ENCODE measurements at regions not wholly inside any gene's neighbourhood (a gene's known extent, or its start where the extent isn't known, plus 50 kb on each side); places are given as distances from the start of the nearest gene placed in this dataset.
A peak's percentile ranks its signal among the peaks of the same experiment; 100 is the strongest.

DNA sequence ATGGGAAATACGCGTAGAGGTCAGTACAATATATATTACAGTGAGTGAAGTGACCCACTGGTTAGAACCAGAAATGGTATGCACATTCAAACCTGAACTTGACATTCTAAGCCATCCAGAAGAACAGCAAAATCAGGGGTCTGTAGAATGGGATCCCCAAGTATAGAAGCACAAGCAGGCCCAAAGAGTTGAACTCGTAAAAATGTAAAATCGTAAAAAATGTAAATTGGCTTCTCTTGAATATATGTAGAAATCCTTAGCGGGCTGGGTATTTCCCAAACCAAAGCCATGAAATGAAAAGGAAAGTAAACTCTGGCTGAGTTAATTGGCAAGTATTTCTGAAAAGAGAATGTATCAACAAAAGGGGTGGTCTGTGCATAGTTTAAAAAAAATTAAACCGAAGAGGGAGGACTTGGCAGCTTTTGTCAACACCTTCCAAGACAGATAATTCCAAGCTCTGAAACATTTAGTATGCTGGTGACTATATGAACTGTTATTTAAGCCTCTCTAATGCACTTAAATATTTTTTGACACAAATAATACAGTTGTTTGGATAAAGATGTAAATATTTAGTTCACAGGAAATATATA, 1505.6 kb upstream of the FLRT2 start:
- no peak for DNase-seq (ENCODE audit: low read depth)

DNA sequence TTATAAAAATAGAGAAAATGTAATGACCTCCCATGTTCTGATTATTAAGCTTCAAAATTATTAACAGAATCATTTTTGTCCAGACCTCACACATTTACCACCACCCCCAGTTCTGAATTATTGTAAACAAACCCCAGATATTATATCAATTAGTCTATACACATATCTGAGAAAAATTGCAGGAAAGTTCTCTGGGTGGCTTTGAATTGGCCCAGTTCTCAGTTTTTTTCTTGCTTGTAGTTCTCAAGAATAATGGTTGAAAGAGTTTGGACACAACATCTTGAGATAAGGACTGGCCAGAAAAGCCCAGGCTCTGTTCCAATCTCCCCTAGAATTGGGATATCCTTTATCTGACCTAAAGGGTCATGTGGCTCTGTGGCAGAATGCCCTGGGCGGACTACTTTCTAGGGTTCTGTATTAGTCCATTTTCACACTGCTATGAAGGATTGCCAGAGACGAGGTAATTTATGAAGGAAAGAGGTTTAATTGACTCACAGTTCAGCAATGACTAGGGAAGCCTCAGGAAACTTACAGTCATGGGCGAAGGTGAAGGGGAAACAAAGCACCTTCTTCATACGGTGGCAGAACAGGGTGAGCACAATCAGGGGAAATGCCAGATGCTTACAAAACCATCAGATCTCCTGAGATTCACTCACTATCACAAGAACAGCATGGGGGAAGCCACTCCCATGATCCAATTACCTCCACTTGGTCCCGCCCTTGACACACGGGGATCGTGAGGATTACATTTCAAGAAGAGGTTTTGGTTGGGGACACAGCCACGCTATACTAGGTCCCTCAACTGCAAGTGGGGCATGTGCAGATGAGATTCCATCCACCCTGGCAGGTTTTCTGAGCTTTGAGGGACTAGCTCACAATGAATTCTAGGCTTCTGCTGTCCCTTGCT, 1504.6 kb upstream of the FLRT2 start:
- no peak for DNase-seq (ENCODE audit: low read depth)

DNA sequence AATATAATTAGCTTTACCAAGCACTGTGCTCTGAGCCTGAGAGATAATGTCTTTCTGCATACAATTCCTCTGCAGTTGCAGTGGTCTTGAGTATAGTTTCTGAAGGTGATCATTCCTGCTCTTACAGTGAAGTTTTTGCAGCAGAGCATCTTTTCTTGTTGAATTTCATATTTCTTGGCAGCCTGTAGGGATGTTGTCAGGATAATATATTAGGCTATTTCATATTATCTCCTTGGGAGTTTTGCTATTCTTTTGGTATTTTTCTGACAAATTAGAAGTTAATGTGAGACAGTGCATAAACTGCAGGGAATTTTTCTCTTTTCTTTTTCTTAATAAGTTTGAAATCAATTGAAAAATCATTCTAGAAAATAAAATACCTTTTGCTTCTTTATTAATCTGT, 1502.6 kb upstream of the FLRT2 start:
- no peak for DNase-seq (ENCODE audit: low read depth)

DNA sequence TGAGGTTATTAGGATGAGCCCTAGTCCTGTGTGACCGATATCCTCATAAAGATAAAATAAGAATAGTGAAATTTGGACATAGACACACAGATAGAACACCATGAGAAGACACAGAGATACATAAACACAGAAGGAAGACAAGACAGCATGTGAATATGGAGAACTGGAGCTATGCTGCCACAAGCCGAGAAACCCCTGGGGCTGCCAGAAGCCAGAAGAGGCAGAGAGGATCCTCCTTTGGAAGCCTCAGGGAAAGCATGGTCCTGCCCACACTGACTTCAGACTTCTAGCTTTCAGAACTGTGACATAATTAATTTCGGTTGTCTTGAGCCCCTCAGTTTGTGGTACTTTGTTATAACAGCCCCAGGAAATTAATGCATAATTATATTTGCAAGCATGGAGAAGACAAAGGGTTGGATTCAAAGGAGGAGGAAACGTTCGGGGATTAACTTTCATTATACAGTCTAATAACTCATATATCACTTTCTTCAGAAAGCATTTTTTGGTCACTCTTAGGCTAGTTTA, 1501.8 kb upstream of the FLRT2 start:
- no peak for DNase-seq (ENCODE audit: low read depth)

DNA sequence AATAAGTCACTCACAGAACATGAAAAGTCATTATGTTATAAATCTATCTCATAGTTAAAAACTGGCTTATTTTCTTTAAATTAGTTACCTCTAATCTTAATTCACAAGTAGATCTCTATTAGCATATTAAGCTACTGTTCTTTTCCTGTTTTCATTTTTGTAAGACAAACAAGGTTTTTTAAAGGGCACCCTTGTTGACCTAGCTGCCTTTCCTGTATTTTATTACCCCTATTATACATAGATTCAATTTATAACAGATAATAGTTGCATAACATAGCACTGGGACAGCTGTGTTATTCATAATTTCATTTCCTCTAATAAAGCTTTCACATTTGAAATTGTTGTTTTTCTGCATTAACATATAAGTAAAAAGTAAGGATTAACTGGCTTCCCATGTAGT, 1500.7 kb upstream of the FLRT2 start:
- no peak for DNase-seq (ENCODE audit: low read depth)

DNA sequence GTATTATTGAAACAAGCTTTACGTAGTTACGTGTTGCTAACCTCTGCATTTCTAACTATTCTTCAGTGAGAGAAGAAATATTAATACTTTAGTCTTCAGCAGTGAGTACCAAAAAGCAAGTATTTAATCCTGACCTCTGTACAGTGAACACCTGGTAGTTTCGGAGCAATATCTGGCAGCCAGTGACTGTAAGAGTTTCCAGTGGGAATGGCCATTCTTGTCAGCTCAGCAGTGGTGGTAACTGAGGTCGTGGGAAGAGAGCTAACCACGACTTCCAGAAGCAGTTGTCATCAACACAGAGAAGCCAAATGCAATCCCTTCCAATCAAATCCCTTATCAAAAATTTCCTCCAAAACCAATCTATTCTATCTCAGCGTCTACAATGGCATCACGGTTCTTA, 1500.2 kb upstream of the FLRT2 start:
- peak; percentile 68 for DNase-seq (ENCODE audit: low read depth)

DNA sequence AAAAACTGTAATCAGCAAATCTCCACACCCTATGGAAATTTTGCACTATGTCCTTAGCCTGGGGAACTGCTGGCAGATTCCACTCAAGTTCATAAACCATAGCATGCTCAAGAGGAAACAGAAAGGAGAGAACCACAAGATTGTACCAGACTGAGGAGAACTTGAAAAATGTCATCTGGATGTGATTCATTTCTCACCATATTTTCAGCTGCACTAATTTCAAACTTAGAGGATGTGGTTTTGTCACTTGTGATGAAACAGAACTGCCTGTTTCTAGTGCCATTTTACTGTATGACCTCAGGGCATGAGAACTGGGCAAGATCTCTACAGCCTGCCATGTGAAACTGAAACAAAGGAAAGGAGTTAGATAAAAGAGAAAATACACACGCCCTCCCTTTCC, 1493.1 kb upstream of the FLRT2 start:
- peak; percentile 68 for DNase-seq (ENCODE audit: low read depth)

DNA sequence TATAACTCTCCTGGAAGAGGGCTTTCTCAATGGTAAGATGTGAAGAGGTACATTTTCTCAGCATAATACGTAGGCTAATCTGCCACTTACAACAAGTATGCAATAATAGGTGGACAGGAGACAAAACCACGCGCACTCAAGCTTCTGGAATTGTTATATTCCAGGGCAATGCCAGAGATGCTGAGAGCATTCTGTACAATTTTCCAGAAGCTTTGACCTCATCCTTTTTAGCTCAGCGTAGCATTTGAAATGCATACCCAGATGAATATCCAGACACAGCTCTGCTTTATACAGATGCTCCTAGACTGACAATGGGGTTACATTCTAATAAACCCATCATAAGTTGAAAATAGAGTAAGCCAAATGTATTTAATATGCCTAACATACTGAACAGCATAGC, 1492.4 kb upstream of the FLRT2 start:
- no peak for DNase-seq (ENCODE audit: low read depth)

DNA sequence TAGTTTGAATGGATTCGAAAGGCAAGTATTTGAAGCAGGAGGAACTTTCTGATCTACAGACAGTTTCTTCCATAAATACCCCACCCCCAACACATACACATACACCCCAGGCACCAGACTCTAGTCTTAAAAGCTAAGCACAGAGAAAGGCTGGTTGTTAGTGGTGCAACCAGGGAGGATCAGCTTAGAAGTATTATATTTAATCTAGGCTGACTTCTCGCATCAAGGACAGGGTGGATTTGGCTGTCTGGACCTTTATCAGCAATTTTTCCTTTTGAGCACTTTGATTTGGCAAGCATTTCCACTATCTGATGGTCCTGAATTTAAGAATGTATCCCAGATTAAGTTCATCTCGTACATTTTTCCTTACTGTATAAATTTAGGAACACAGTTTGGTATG, 1489.8 kb upstream of the FLRT2 start:
- DNase-seq (ENCODE audit: low read depth), result no peak

DNA sequence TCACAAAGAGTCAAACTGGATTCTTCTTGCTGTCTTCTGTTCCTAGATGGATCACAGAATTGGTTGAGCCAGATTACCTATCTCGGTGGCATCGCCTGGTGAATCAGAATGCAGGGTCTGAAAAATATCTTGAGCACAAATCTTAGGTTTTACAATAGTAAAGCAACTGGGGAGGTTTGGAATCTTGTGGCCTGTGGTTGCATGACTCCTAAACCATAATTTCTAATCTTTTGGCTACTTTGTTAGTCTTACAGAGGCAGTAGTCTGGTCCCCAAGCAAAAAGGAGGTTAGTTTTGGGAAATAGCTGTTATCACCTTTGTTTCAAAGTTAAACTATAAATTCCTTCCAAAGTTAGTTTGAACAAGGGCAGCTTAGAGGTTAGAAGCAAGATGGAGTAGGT, 1488.5 kb upstream of the FLRT2 start:
- DNase-seq (ENCODE audit: low read depth), result no peak

DNA sequence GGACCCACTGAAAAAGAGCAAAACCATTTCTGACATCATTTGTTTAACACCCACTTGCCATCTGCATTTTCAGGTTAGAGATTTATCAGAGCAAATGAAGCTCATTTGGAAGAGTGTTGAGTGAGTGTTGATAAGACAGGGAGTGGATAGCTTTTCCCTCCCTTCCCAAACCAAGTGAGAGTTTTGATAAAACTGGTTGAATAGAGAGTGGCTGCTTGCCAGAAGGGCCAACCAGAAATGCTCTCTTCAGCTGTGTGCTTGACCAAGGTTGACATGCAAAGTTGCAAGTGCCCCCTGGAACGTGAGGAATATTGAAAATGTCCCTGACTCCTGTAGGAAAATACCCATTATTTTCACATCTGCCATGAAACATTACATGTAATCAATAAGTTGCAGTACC, 1487.0 kb upstream of the FLRT2 start:
- no peak for DNase-seq (ENCODE audit: low read depth)

DNA sequence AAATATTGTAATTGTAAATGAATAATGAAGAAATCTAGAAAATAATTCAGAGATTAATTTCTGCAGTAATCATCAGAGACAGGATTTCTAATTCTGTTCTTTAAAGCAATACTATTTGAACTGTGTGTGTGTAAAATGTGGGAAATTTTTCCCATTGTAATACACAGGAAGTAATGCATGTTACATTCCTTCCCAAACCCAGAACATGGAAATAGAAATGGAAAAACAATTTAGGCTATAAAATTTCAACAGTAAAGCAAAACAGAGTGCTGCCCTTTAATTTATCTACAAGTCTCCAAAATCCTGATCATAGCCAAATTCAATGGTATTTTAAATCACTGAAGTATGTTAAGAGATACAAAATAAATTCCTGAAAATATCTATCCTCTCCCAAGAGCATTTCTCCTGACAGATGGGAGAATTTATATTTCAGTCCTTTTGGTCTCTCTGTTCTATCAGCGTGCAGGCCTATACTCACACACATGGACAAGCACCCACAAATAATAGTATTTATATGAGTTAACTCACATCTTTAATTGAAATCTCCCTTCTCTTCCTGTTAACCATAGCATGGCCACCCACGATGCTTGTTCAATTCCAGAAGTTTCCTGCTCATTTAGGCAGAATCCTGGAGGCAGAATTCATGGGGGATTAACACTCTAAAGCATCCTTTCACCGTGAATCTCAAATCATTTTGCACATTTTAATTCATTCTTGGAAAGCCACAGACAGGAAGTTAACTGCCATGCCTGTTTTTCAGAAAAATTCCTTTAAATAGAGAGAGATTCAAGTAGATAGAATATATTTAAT, 1465.4 kb upstream of the FLRT2 start:
- no peak for DNase-seq (ENCODE audit: low read depth)

DNA sequence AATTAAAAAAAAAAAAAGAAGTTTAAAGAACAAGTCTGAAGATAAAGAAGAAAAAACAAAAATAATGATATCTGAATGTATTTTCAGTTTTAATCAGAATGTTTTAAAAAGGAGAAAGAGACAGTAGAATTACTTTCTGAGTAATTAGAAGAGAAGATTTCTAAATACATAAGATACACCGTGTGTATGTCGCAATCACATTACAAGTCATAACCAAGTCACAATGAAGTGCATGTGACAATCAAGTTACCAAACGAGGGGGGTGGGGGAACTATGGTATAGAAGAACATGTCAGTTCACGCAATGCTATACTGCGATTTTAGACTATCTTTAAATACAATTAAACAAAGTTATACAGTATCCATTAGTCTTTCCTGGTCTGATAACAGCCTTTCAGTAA, 1464.1 kb upstream of the FLRT2 start:
- DNase-seq (ENCODE audit: low read depth), result no peak

DNA sequence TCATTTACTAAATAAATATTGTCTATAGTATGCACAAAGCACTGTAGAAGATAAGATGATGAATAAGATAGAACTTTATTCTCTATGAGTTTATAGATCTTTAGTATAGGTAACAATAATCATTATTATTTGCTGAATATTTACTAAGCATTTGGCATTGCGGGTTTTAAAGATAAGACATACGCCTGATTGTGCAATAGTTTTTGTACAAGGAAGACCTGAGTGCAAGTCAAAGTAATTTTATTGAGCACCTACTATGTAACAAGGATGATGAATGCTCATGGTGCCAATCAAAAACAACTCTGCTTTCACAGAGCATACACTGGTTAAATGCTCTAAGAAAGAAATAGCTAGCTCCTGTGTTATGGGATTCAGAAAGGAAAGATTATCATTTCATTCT, 1461.7 kb upstream of the FLRT2 start:
- no peak for DNase-seq (ENCODE audit: low read depth)

DNA sequence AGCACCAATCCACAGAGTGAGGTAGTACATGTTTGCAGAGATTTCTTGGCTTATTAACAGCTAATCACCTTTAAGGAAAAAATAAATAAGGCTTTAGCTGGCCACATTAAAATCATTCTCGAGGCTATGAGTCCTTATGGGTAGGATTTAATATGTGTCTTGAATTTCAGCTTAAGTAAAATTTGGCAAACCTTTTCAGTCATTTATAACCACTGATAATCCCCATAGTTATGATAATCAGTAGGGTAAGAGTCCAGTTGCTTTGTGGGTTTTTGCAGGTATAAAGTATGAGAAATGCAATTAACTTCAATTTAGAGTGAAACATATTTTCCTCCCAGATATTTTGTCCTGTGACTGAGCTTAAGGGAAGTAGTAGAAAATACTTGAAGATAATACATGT, 1458.9 kb upstream of the FLRT2 start:
- no peak for DNase-seq (ENCODE audit: low read depth)

DNA sequence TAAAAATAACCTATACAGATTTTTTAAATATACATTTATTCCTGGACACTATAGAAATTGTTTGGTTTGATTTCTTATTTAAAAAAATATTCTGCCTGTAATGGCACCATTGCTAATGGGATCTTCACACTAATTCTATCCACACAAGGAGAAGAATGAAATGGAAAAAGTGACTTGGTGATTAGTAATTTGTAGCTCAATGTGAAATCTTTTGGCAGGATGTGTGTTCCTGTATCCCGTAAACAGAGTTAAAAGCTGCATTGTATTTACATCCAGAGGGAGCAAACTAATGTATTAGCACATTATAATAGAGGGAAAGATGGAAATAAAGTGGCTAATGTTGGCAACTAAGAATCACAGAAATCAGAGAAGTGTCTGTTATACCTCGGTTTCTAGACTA, 1455.3 kb upstream of the FLRT2 start:
- no peak for DNase-seq (ENCODE audit: low read depth)

DNA sequence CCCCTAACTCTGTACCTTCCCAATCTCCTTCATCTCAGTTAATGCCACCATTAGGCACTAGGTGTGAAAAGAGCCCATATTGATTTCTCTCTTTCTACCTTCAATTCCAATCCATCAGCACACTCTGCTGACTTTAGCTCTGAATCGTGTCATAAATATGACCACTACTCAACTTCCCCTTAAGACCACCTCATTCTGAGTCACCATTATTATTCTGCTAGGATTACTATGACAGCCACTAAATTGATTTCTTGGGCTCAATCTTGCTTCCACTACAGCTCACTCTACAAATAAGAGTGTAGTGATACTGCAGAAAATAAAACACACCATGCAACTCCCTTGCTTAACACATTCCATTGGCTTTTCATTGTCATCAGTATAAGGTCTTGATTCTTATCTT, 1449.0 kb upstream of the FLRT2 start:
- DNase-seq (ENCODE audit: low read depth), result no peak

DNA sequence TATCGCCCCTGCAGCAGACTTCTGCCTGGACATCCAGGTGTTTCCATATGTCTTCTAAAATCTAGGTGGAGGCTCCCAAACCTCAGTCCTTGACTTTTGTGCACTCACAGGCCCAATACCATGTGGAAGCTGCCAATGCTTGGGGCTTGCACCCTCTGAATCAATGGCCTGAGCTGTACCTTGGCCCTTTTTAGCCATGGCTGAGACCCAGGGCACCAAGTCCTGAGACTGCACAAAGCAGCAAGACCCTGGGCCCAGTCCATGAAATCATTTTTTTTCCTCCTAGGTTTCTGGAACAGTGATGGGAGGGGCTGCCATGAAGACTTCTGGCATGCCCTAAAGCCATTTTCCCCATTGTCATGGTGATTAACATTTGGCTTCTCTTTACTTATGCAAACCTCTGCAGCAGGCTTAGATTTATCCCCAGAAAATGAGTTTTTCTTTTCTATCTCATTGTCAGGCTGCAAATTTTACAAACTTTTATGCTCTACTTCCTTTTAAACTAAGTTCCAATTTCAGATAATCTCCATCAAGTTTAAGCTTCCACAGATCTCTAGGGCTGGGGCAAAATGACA, 1445.8 kb upstream of the FLRT2 start:
- no peak for DNase-seq (ENCODE audit: low read depth)

DNA sequence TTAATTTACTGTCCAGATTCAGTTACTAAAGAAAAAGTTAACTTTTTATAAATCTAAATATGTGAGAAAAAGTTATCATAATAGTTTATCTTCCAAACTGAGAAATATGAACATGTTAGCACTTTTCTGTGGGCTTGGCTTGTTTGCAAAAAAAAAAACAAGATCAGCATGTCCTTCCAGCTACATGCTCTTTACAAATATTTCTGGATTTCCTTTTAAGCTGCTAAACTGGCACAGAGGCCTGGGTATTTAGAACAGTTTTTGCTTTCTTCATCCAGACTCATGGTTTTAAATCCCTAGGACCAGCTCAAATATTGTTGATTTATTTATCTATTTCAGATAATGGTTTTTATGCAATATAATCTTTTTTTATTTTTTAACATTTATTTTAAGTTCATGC, 1444.5 kb upstream of the FLRT2 start:
- peak; percentile 5 for DNase-seq (ENCODE audit: low read depth)

DNA sequence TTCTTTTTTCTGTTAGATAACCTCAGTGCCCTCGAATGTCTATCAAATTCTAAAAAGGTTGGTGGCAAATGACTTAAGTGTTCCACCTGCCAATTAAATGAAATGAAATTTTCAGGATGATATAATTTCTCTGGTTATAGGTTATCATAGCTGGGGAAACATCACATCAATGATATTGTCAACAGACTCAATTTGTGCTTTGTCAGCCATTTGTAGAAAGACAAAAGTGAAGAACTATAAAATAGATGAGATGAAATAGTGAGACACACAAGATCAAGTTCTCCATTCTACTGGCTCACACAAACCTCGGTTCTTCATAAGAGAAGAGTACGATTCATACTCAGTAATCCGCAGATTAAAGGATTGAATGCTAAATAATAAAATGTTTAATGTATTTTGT, 1443.2 kb upstream of the FLRT2 start:
- no peak for DNase-seq (ENCODE audit: low read depth)

DNA sequence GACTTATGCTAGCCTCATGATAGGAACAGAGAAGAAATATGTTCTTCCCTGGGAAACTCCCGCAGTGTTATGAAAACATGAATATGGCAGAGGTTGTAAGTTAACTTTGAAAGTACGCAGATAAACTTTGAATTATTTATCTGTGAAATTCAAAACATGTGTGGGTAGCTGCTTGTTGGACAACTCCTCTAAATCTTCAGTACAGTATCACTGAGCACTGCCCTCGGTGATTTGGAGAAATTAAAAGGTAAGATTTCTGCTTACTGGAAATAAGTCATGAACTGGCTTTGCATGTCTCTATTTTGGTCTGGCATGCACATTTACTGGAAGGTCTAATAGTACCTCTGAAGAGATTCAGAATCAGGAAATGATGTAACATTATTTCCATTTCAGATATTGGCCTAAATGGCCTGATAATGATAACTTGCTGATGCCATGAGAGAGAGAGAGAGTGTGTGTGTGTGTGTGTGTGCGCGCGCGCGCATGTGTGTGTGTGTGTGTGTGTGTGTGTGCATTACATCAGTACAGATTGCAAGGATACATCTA, 1441.9 kb upstream of the FLRT2 start:
- DNase-seq (ENCODE audit: low read depth), result no peak

Data from myocyte (in vitro differentiated cells).